Activated naive CD8-positive, alpha-beta T cell (primary cell): ENCODE measurements at regions not wholly inside any gene's neighbourhood (a gene's known extent, or its start where the extent isn't known, plus 50 kb on each side); places are given as distances from the start of the nearest gene placed in this dataset.

Experiments used
- H3K27ac Mint-ChIP-seq: one replicate; pipeline ENCODE4 v1.8.0; 2021; ENCODE audit warnings: mixed read lengths
- H3K27me3 Mint-ChIP-seq: one replicate; pipeline ENCODE4 v1.8.0; 2021; ENCODE audit warnings: mixed read lengths
- H3K36me3 Mint-ChIP-seq: one replicate; pipeline ENCODE4 v1.8.0; 2021; ENCODE audit warnings: mixed read lengths
- H3K4me1 Mint-ChIP-seq: one replicate; pipeline ENCODE4 v1.8.0; 2021; ENCODE audit warnings: low read depth, mixed read lengths
- H3K4me3 Mint-ChIP-seq: one replicate; pipeline ENCODE4 v1.8.0; 2021; ENCODE audit warnings: mild to moderate bottlenecking, mixed read lengths
- H3K9me3 Mint-ChIP-seq: one replicate; pipeline ENCODE4 v1.8.0; 2021; ENCODE audit warnings: low read depth, mixed read lengths

DNA sequence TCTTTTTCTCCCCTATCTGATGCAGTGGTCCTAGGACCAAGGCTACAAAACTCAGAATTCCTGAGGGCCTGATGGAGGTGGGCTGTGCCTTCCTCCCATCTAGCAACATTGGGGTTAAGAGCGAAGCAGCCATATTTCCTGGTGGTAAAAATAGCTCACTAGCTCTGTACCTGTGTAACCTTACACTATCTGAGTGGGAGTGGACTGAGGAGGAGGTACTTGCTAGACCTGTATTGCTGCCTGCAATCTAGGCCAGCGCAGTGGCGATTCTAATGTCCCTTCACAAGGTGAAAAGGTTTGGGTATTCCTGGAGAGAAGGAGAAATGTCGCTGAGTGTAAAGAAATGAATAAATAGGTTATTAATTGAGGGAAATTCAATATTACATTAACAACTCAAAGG, 80.2 kb upstream of the LIFR start:
- H3K27ac Mint-ChIP-seq, result no peak overlapping the region
- no peak overlapping the region for H3K4me3 Mint-ChIP-seq
- peaks cover 2% of the 10 kb centered on the region for H3K36me3 Mint-ChIP-seq
- peaks cover 17% of the 10 kb centered on the region for H3K27me3 Mint-ChIP-seq
- H3K4me1 Mint-ChIP-seq, result no peaks in the 10 kb centered on the region
- peaks cover 6% of the 10 kb centered on the region for H3K9me3 Mint-ChIP-seq

DNA sequence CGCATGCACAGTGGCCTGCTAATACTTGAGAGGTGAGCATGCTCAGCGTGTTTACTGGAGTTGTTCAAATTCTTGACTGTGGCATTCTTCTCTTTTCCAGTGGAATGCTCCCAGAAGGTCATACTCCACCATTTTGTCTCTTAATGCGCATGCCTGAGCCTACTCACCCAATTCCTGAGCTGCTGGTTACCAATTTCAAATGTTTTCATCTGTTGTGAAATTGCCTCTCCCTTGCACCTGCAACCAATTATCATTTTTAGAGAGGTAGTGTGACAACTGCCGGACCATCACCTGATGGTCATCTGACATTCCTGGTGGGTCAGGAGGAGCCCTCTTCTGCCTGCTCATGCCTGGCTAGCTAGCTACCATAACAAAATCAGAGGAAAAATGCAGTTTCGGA, 82.2 kb upstream of the LIFR start:
- H3K27me3 Mint-ChIP-seq, result peaks cover 13% of the 10 kb centered on the region
- H3K4me1 Mint-ChIP-seq, result no peaks in the 10 kb centered on the region
- no peak overlapping the region for H3K27ac Mint-ChIP-seq
- H3K4me3 Mint-ChIP-seq, result no peak overlapping the region
- no peaks in the 10 kb centered on the region for H3K9me3 Mint-ChIP-seq
- no peaks in the 10 kb centered on the region for H3K36me3 Mint-ChIP-seq

DNA sequence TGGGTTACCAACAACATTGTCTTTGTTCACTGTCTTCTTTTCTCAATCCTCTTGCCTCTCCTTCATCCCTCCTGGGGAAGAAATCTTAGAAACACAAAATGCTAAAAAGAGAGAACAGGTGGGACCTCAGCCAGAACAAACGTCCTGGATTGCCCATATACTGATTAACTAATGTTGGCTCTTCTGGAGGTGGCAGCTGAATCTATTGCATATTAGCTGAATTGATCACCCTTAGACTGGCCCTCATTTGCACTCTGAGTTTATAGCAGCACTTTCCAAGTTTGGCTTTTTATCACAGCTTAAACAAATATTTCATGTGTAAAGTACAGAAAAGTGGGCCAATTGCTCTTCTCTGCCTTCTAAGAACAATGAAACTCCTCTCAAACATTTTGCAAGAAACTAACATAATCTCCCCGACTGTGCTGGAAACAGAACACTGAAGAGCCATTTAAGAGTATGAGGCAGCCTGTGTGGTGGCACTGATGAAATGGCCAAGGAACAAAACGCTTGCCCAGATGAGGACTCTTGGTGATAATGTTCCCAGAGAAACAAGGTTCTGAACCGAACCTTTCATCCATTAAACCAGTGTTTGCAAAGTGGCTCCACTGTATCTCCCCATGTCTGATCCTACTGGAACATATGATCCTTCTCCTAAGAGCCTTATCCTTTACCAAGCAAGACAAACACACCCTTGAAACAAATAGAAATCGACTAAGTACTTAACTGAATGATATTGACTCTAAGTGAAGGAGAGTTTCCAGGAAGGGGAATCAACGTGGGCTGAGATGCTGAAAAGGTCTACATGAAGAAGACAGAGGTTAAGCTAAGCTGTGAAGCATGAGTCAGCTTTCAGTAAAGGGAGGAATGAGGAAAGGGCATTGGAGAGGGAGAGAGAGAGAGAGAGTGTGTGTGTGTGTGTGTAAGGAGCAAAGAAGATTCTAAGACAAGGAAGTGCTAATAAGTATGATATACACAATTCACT, 83.2 kb upstream of the LIFR start:
- H3K27ac Mint-ChIP-seq, result no peak overlapping the region
- H3K36me3 Mint-ChIP-seq, result no peaks in the 10 kb centered on the region
- H3K4me1 Mint-ChIP-seq, result no peaks in the 10 kb centered on the region
- peaks cover 13% of the 10 kb centered on the region for H3K27me3 Mint-ChIP-seq
- H3K9me3 Mint-ChIP-seq, result no peaks in the 10 kb centered on the region
- H3K4me3 Mint-ChIP-seq, result no peak overlapping the region

DNA sequence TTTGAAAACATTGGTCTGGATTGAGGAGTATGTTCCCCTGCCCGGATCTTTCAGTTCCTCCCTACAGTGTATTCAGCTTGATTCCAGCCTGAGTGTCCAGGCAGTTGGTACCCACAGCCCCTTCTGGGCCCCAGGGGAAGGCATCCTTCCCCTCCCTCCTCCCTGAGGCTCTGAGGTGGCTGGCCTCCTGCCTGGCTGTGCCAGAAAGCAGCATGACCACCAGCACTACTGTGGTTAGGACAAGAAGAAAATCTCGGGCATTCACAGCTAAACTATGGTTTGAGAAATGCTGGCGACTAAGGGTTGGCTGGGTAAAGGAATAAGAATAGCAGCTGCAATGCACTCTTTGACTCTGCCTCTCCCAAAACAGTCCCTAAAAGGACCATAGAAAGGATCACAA, 84.6 kb upstream of the LIFR start:
- Mint-ChIP-seq H3K4me1 (no peaks in the 10 kb centered on the region), H3K27me3 (peaks cover 13% of the 10 kb centered on the region), H3K27ac (no peak overlapping the region), H3K4me3 (no peak overlapping the region), H3K9me3 (no peaks in the 10 kb centered on the region), H3K36me3 (no peaks in the 10 kb centered on the region)

DNA sequence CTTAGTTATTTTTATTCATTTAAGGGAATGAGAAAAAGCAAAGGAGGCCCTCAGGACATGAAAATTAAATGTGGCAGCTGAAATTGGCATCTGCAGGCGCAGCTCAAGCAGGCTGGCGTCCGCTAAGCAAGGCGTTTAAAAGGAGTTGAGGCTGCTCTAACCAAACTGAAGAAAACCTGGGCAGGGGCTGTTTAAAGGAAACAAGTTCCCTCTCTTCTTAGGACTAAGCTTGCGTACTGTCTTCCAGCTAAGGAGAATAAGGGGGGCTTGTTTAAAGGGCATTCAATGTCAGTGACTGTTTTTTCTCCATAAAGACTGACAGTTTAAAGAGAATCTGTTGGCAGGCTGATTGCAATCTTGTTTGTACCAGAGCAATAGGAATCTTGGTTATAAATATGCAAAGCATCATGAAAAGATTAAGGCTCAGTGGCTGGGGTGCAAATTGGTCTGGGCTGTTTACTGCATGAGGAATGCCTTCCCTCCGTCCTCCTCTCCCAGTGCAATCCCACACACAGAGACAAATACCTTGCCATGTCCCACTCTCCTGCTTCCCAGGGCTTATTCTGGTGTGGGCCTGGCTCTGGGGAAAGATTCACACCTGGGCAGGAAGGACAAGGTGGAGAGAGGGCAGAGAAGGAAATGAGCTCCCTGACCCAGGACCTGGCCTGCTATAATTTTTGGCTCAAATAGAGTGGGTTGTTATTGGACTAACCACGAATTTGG, 85.9 kb upstream of the LIFR start:
- H3K4me3 Mint-ChIP-seq, result no peak overlapping the region
- H3K4me1 Mint-ChIP-seq, result no peaks in the 10 kb centered on the region
- peaks cover 9% of the 10 kb centered on the region for H3K27me3 Mint-ChIP-seq
- no peak overlapping the region for H3K27ac Mint-ChIP-seq
- no peaks in the 10 kb centered on the region for H3K9me3 Mint-ChIP-seq
- no peaks in the 10 kb centered on the region for H3K36me3 Mint-ChIP-seq

DNA sequence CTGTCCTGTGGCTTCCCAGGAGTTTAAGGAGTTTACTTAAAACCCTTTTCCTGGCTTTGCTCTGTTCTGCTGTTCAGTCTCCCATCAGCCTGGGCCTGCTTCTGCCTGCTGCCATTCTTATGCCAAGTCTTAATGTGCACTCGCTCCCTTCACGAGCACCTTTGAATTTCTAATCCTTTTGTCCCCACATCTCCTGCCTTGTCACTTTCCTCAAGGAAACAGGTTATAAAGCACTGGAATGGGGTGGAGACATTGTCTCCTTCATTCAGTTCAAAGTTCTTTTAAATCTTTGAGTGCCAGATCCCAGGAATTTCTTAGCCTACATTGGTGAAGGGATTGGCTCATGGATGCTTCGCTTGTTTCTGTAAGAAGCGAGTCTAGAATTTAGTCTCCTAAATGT, 87.2 kb upstream of the LIFR start:
- Mint-ChIP-seq H3K27ac (no peak overlapping the region), H3K36me3 (no peaks in the 10 kb centered on the region), H3K4me3 (no peak overlapping the region), H3K4me1 (no peaks in the 10 kb centered on the region), H3K27me3 (peaks cover 7% of the 10 kb centered on the region), H3K9me3 (no peaks in the 10 kb centered on the region)

DNA sequence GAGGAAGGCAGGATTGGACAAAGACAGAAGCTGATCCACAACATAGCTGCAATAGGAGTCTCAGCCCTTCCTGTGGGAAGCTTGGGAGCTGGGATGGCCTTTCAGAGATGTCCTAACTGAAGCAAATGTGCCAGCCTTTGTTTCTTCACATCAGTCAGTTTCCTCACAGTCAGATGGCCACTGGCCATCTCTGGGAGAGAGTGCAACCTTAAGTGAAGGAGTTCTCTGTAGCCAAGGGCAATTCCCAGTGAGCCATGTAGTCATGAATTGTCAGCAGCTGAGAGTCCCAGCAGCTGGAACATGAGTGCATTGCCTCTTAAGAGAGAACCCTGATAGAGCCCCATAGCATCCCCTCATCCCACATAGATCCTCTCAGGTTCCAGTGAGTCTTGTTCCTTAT, 89.1 kb upstream of the LIFR start:
- no peaks in the 10 kb centered on the region for H3K36me3 Mint-ChIP-seq
- peaks cover 13% of the 10 kb centered on the region for H3K27me3 Mint-ChIP-seq
- H3K9me3 Mint-ChIP-seq, result no peaks in the 10 kb centered on the region

DNA sequence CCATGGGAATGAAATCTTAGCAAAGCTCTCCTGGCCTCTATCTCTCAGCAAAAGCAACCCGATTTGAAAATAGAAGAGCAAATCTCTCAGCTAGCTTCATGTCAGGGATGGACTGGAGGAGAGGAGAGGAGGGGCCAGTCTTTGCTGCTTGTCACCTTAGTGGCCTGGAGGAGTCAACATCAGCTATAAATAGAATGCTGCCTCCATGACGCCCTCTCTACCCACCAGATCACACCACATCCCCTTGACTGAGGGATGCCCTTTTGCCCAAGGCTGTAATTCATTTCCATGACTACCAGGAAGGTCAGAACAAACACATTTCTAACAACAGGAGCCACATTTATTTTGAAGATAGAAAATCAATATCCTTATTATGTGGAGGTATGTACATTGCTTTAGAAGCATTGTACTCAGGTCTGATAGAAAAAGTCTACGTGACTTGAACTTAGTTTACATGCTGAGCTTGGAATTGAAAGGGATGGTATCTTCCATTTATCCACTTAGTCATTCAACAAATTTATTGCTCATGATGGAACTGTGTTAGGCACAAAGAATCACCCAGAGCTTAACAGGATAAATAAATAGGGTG, 92.4 kb upstream of the LIFR start:
- Mint-ChIP-seq H3K36me3 (no peaks in the 10 kb centered on the region), H3K4me1 (peaks cover 10% of the 10 kb centered on the region), H3K27ac (no peak overlapping the region), H3K4me3 (no peak overlapping the region), H3K9me3 (no peaks in the 10 kb centered on the region), H3K27me3 (peaks cover 11% of the 10 kb centered on the region)

More for the DNA sequence above, 89.1 kb upstream of the LIFR start:
- Mint-ChIP-seq H3K4me1 (peaks cover 5% of the 10 kb centered on the region), H3K27ac (no peak overlapping the region), H3K4me3 (no peak overlapping the region)

DNA sequence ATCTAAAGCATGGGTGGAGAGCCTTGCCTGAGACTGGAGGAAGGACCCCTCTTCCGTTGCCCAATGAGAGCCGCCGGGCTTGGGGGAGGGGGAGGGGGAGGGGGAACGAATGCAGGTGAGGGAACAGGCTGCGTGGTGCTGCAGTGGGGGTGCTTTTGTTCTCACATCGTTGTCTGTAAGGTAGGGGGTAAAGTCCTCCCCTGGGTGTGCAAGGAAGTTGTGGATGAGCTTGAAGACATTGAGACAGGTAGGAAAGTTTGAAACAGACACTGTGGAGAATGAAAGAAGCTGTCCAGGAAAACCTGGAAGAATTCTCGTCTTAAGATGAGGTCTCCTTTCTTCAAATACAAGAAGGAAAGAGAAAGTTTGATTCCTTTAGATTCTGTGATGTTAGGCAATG, 94.1 kb upstream of the LIFR start:
- H3K27me3 Mint-ChIP-seq, result peaks cover 14% of the 10 kb centered on the region
- peaks cover 10% of the 10 kb centered on the region for H3K4me1 Mint-ChIP-seq
- peak overlapping the region; percentile 78 for H3K4me3 Mint-ChIP-seq
- no peak overlapping the region for H3K27ac Mint-ChIP-seq
- no peaks in the 10 kb centered on the region for H3K36me3 Mint-ChIP-seq
- H3K9me3 Mint-ChIP-seq, result no peaks in the 10 kb centered on the region

DNA sequence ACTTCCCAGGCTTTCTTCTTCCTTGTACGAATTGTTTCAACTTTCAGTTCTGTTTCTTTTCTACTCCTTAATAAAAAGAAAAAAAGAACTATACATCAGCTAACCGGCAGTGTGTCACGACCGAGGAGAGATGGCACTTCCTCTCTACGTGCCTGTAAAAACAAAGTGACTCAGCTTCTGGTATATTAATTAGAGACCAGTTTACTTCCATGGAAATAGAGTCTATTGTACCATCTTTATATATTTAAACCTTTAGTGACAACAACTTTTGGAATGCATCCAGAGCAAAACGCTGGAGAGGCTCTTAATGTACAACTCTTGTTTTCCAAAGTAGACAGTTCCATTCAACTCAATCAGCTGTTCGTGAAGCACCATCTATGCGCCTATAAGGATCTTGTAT, 94.5 kb upstream of the LIFR start:
- peaks cover 15% of the 10 kb centered on the region for H3K27me3 Mint-ChIP-seq

DNA sequence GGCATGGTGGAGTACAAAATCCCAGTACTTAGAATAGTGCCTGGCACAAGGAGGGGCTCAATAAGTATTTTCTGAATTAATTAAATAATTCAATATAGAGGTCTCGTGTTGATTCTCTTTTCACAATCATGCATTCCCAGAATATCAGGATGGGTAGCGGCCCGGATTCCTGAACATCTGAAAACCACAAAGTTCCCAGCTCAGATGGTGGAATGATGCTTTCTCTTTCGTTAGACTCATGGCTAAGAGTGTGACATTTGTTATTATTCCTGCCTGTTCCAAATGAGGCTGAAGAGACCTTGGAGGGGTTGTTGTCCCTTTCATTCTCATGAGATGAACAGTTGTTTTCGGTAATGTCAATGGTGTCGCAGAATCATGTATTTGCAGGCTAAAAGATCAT, 95.4 kb upstream of the LIFR start:
- peaks cover 10% of the 10 kb centered on the region for H3K4me1 Mint-ChIP-seq
- no peak overlapping the region for H3K4me3 Mint-ChIP-seq
- H3K27ac Mint-ChIP-seq, result no peak overlapping the region
- H3K27me3 Mint-ChIP-seq, result peaks cover 18% of the 10 kb centered on the region
- no peaks in the 10 kb centered on the region for H3K9me3 Mint-ChIP-seq
- no peaks in the 10 kb centered on the region for H3K36me3 Mint-ChIP-seq

More for the DNA sequence above, 94.5 kb upstream of the LIFR start:
- no peak overlapping the region for H3K27ac Mint-ChIP-seq
- peak overlapping the region; percentile 78 for H3K4me3 Mint-ChIP-seq
- no peaks in the 10 kb centered on the region for H3K36me3 Mint-ChIP-seq
- H3K4me1 Mint-ChIP-seq, result peaks cover 10% of the 10 kb centered on the region
- no peaks in the 10 kb centered on the region for H3K9me3 Mint-ChIP-seq

DNA sequence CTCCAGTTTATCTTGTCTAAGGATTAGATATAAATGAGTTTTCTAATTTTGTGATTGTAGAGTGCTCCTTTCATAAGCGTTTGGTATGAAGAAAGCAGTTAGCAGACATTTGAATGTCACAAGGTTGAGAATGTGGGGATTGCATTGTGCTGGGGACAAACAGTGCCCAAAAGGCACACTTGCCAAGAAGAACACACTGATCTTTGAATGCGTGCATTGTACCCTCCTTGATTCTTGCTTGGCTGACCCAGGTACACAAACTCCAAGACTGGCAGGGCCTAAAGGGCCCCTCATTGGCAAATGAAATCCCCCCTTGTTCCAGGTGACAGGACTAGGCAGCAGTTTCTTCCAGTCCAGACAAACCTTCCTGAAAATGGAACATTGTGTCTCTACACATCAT, 96.9 kb upstream of the LIFR start:
- H3K27ac Mint-ChIP-seq, result no peak overlapping the region
- H3K4me3 Mint-ChIP-seq, result no peak overlapping the region
- H3K27me3 Mint-ChIP-seq, result peaks cover 18% of the 10 kb centered on the region
- no peaks in the 10 kb centered on the region for H3K36me3 Mint-ChIP-seq
- H3K4me1 Mint-ChIP-seq, result peaks cover 10% of the 10 kb centered on the region
- no peaks in the 10 kb centered on the region for H3K9me3 Mint-ChIP-seq

DNA sequence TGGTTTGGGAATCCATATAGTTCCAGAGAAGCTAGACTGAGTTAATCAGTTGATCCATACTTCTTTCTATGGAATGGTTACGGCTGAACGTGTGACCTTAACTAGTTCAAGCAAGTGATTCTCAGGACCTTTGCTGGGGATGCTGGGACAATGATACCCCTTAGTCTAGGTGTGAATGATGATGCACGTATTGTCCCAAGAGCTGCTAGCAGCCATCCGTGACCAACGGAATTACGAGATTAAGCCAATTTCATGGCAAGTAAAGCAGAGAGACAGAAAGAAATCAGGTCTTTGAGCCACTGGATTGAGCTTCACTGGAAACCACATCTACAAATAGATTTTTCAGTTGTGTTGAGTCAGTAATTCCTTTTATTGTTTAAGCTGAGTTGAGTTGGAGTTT, 99.2 kb upstream of the LIFR start:
- Mint-ChIP-seq H3K9me3 (no peaks in the 10 kb centered on the region), H3K27ac (no peak overlapping the region), H3K36me3 (no peaks in the 10 kb centered on the region)

DNA sequence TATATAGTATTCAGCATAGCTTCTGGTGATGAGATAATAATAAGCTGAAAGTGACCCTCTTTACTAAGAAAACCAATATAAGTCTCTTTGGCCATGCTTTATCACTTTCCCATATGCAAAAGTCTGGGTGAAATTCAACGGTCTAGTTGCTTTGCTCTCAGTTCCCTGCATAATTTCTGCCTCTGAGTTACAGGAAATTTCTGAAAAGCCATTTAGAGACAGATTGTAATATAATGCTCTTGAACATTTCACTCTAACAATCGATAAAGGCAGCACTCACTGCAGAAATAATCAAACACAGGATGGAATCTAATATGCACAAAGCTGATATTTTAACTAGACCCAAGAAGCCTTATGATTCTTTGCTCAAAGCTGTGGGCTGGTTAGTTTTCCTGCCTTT, 100.1 kb upstream of the LIFR start:
- Mint-ChIP-seq H3K9me3 (no peaks in the 10 kb centered on the region), H3K27me3 (peaks cover 14% of the 10 kb centered on the region), H3K27ac (no peak overlapping the region), H3K4me1 (no peaks in the 10 kb centered on the region), H3K4me3 (no peak overlapping the region), H3K36me3 (no peaks in the 10 kb centered on the region)

More for the DNA sequence above, 99.2 kb upstream of the LIFR start:
- no peak overlapping the region for H3K4me3 Mint-ChIP-seq
- H3K27me3 Mint-ChIP-seq, result peaks cover 16% of the 10 kb centered on the region
- peaks cover 3% of the 10 kb centered on the region for H3K4me1 Mint-ChIP-seq

DNA sequence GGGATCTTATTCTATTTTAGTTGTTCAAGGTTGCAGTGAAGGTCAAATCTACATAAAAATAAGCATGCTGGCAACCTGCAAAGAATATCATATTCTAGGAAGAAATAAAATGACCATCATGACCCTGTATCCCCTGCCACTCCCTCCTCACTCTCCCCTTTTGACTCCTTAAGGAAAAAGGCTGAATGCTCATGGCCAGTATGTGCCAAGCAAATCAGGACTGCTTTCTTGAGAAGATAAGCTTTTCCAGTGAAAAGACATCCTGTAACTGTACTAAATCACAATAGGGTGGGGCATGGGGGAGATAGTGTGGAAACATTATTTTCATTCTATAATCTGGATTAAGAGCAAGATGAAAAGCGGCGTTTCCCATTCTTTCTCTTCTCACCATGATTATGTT, 100.6 kb upstream of the LIFR start:
- no peaks in the 10 kb centered on the region for H3K4me1 Mint-ChIP-seq
- H3K27me3 Mint-ChIP-seq, result peaks cover 15% of the 10 kb centered on the region
- no peak overlapping the region for H3K4me3 Mint-ChIP-seq
- H3K36me3 Mint-ChIP-seq, result no peaks in the 10 kb centered on the region
- no peaks in the 10 kb centered on the region for H3K9me3 Mint-ChIP-seq
- no peak overlapping the region for H3K27ac Mint-ChIP-seq
